Glutamatergic neuron (in vitro differentiated cells): ENCODE measurements at regions not wholly inside any gene's neighbourhood (a gene's known extent, or its start where the extent isn't known, plus 50 kb on each side); places are given as distances from the start of the nearest gene placed in this dataset.

Source experiments
- DNase-seq: peaks from one replicate; pipeline ENCODE4 v3.0.0; 2022
- H3K27ac Mint-ChIP-seq: one replicate; pipeline ENCODE4 v1.8.0; 2020; ENCODE audit warnings: mild to moderate bottlenecking, mixed read lengths, inconsistent platforms; ENCODE audit not compliant: unreplicated experiment
- H3K27me3 Mint-ChIP-seq: one replicate; pipeline ENCODE4 v1.8.0; 2020; ENCODE audit warnings: mild to moderate bottlenecking, moderate library complexity, mixed read lengths, inconsistent platforms; ENCODE audit not compliant: unreplicated experiment
- H3K36me3 Mint-ChIP-seq: one replicate; pipeline ENCODE4 v1.8.0; 2020; ENCODE audit warnings: mild to moderate bottlenecking, mixed read lengths, inconsistent platforms; ENCODE audit not compliant: unreplicated experiment
- H3K4me1 Mint-ChIP-seq: one replicate; pipeline ENCODE4 v1.8.0; 2020; ENCODE audit warnings: mild to moderate bottlenecking, low read depth, mixed read lengths, inconsistent platforms; ENCODE audit not compliant: unreplicated experiment
- H3K4me3 Mint-ChIP-seq: one replicate; pipeline ENCODE4 v1.8.0; 2020; ENCODE audit warnings: mild to moderate bottlenecking, mixed read lengths, inconsistent platforms; ENCODE audit not compliant: unreplicated experiment
- H3K9me3 Mint-ChIP-seq: one replicate; pipeline ENCODE4 v1.8.0; 2020; ENCODE audit warnings: mild to moderate bottlenecking, moderate library complexity, mixed read lengths, inconsistent platforms; ENCODE audit not compliant: unreplicated experiment
- TF ChIP-seq, protein P1 (sequence below): fragments of 200-600 bp; sonication (generic); IDR thresholded peaks from one replicate; pipeline ENCODE4 v1.5.0; 2021; ENCODE audit not compliant: partially characterized antibody, unreplicated experiment

DNA sequence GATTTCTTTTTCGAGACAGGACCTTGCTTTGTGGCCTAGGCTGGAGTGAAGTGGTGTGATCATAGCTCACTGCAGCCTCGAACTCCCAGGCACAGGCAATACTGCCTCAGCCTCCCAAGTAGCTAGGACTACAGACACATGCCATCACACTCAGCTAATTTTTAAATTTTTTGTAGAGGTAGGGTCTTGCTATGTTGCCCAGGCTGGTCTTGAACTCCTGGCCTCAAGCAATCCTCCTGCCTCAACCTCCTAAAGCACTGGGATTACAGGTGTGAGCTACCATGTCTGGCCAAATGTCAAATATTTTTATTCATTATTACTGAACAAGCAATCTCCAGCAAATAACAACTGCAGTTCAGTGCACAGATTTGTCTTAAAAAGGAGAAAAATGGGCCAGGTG is 131.7 kb upstream of the IFNGR1 start:
- no peak overlapping the region for H3K4me3 Mint-ChIP-seq
- H3K9me3 Mint-ChIP-seq, result no peaks in the 10 kb centered on the region
- H3K36me3 Mint-ChIP-seq, result no peaks in the 10 kb centered on the region
- TF ChIP-seq, protein P1, sequence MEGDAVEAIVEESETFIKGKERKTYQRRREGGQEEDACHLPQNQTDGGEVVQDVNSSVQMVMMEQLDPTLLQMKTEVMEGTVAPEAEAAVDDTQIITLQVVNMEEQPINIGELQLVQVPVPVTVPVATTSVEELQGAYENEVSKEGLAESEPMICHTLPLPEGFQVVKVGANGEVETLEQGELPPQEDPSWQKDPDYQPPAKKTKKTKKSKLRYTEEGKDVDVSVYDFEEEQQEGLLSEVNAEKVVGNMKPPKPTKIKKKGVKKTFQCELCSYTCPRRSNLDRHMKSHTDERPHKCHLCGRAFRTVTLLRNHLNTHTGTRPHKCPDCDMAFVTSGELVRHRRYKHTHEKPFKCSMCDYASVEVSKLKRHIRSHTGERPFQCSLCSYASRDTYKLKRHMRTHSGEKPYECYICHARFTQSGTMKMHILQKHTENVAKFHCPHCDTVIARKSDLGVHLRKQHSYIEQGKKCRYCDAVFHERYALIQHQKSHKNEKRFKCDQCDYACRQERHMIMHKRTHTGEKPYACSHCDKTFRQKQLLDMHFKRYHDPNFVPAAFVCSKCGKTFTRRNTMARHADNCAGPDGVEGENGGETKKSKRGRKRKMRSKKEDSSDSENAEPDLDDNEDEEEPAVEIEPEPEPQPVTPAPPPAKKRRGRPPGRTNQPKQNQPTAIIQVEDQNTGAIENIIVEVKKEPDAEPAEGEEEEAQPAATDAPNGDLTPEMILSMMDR, result no peak
- H3K27me3 Mint-ChIP-seq, result no peaks in the 10 kb centered on the region
- no peak for DNase-seq
- H3K4me1 Mint-ChIP-seq, result peaks cover 7% of the 10 kb centered on the region
- H3K27ac Mint-ChIP-seq, result no peak overlapping the region

- H3K9me3 Mint-ChIP-seq, result no peaks in the 10 kb centered on the region
- no peaks in the 10 kb centered on the region for H3K27me3 Mint-ChIP-seq
- no peak overlapping the region for H3K27ac Mint-ChIP-seq
- no peak for DNase-seq
- H3K4me1 Mint-ChIP-seq, result peaks cover 7% of the 10 kb centered on the region
- no peaks in the 10 kb centered on the region for H3K36me3 Mint-ChIP-seq
- no peak overlapping the region for H3K4me3 Mint-ChIP-seq
- TF ChIP-seq, protein P1, result no peak
These were observed 131.0 kb upstream of the IFNGR1 start for GRCh38 chr6:137349856-137350830.

GRCh38 chr6:137348777-137349176 is 129.6 kb upstream of the IFNGR1 start:
- DNase-seq, result no peak
- Mint-ChIP-seq H3K27ac (no peak overlapping the region), H3K9me3 (no peaks in the 10 kb centered on the region), H3K4me3 (no peak overlapping the region), H3K4me1 (peaks cover 7% of the 10 kb centered on the region), H3K36me3 (no peaks in the 10 kb centered on the region), H3K27me3 (no peaks in the 10 kb centered on the region)
- TF ChIP-seq, protein P1, result no peak

GRCh38 chr6:137343241-137343640 is 124.1 kb upstream of the IFNGR1 start:
- DNase-seq, result no peak
- peaks cover 34% of the 10 kb centered on the region for H3K4me1 Mint-ChIP-seq
- H3K36me3 Mint-ChIP-seq, result no peaks in the 10 kb centered on the region
- TF ChIP-seq, protein P1, result no peak
- no peaks in the 10 kb centered on the region for H3K27me3 Mint-ChIP-seq
- H3K4me3 Mint-ChIP-seq, result no peak overlapping the region
- no peak overlapping the region for H3K27ac Mint-ChIP-seq
- no peaks in the 10 kb centered on the region for H3K9me3 Mint-ChIP-seq

DNA sequence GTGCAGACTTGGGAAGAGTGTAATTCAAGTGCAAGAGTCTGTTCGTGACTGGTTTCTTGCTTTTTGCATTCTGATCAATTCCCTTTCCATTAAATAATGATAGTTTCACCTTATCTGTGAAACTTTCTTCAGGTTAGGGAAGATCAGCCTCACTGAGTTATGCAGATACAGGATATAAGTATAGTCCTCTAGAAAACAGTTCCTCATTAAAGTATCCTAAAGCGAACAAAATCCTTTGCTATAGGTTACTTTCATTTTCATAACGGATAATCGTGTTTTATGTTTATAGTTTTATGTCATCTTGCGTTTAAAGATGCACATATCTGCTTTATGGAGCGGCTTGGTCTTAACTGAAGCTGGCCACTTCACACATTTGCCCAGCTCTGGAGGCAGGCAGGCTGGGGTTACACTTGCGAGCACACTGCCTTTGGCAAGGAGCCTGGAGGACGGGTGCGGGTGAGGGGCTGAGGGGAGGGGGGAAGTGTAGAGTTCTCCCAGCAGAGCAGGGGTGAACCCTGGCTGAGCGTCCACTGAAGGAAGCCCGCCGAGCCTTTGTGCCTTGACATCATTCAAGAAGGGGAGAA is 123.5 kb upstream of the IFNGR1 start:
- TF ChIP-seq, protein P1, result no peak
- no peak overlapping the region for H3K27ac Mint-ChIP-seq
- H3K9me3 Mint-ChIP-seq, result no peaks in the 10 kb centered on the region
- no peaks in the 10 kb centered on the region for H3K27me3 Mint-ChIP-seq
- H3K4me1 Mint-ChIP-seq, result peaks cover 34% of the 10 kb centered on the region
- no peaks in the 10 kb centered on the region for H3K36me3 Mint-ChIP-seq
- H3K4me3 Mint-ChIP-seq, result no peak overlapping the region
- DNase-seq, result peak; percentile 35
